ENCODE measurements at regions not wholly inside any gene's neighbourhood (a gene's known extent, or its start where the extent isn't known, plus 50 kb on each side); places are given as distances from the start of the nearest gene placed in this dataset.

GRCh38 chr13:89490661-89491060, 1819.5 kb downstream of the SLITRK5 start:
- TF ChIP-seq CTCF (IDR thresholded peaks at IDR 0.05; ENCODE audit: partially characterized antibody, unreplicated experiment) = no peak
- Mint-ChIP-seq H3K36me3 (ENCODE audit: unreplicated experiment) (peaks cover 11% of the 10 kb centered on the region), H3K4me1 (ENCODE audit: low read depth, unreplicated experiment) (no peaks in the 10 kb centered on the region), H3K9me3 (ENCODE audit: unreplicated experiment) (no peaks in the 10 kb centered on the region), H3K4me3 (ENCODE audit: unreplicated experiment) (no peak overlapping the region), H3K27ac (ENCODE audit: unreplicated experiment) (no peak overlapping the region), H3K27me3 (ENCODE audit: unreplicated experiment) (peaks cover 4% of the 10 kb centered on the region)
- DNase-seq = no peak

GRCh38 chr13:89496478-89496877, 1825.3 kb downstream of the SLITRK5 start:
- Mint-ChIP-seq H3K4me1 (ENCODE audit: low read depth, unreplicated experiment) (no peaks in the 10 kb centered on the region), H3K9me3 (ENCODE audit: unreplicated experiment) (no peaks in the 10 kb centered on the region), H3K27ac (ENCODE audit: unreplicated experiment) (no peak overlapping the region), H3K36me3 (ENCODE audit: unreplicated experiment) (peaks cover 6% of the 10 kb centered on the region), H3K4me3 (ENCODE audit: unreplicated experiment) (no peak overlapping the region), H3K27me3 (ENCODE audit: unreplicated experiment) (peaks cover 4% of the 10 kb centered on the region)
- TF ChIP-seq CTCF (IDR thresholded peaks at IDR 0.05; ENCODE audit: partially characterized antibody, unreplicated experiment) = no peak
- no peak for DNase-seq

- Mint-ChIP-seq H3K4me3 (ENCODE audit: unreplicated experiment) (no peak overlapping the region), H3K9me3 (ENCODE audit: unreplicated experiment) (no peaks in the 10 kb centered on the region), H3K4me1 (ENCODE audit: low read depth, unreplicated experiment) (no peaks in the 10 kb centered on the region), H3K27me3 (ENCODE audit: unreplicated experiment) (no peaks in the 10 kb centered on the region), H3K36me3 (ENCODE audit: unreplicated experiment) (peaks cover 5% of the 10 kb centered on the region), H3K27ac (ENCODE audit: unreplicated experiment) (no peak overlapping the region)
- no peak for TF ChIP-seq CTCF (IDR thresholded peaks at IDR 0.05; ENCODE audit: partially characterized antibody, unreplicated experiment)
- DNase-seq = no peak
These were observed 1826.5 kb downstream of the SLITRK5 start for GRCh38 chr13:89497658-89498057.

- TF ChIP-seq CTCF (IDR thresholded peaks at IDR 0.05; ENCODE audit: partially characterized antibody, unreplicated experiment) = no peak
- Mint-ChIP-seq H3K27me3 (ENCODE audit: unreplicated experiment) (no peaks in the 10 kb centered on the region), H3K4me1 (ENCODE audit: low read depth, unreplicated experiment) (no peaks in the 10 kb centered on the region), H3K4me3 (ENCODE audit: unreplicated experiment) (no peak overlapping the region), H3K9me3 (ENCODE audit: unreplicated experiment) (no peaks in the 10 kb centered on the region), H3K27ac (ENCODE audit: unreplicated experiment) (no peak overlapping the region), H3K36me3 (ENCODE audit: unreplicated experiment) (no peaks in the 10 kb centered on the region)
- DNase-seq = no peak
These were observed 1831.1 kb downstream of the SLITRK5 start for GRCh38 chr13:89502286-89502685.

- Mint-ChIP-seq H3K27ac (ENCODE audit: unreplicated experiment) (peak overlapping the region; percentile 28), H3K27me3 (ENCODE audit: unreplicated experiment) (no peaks in the 10 kb centered on the region), H3K4me3 (ENCODE audit: unreplicated experiment) (no peak overlapping the region), H3K9me3 (ENCODE audit: unreplicated experiment) (no peaks in the 10 kb centered on the region), H3K4me1 (ENCODE audit: low read depth, unreplicated experiment) (peaks cover 4% of the 10 kb centered on the region), H3K36me3 (ENCODE audit: unreplicated experiment) (peaks cover 10% of the 10 kb centered on the region)
- no peak for DNase-seq
- TF ChIP-seq CTCF (IDR thresholded peaks at IDR 0.05; ENCODE audit: partially characterized antibody, unreplicated experiment) = no peak
These were observed 1832.8 kb upstream of the MIR17HG start for GRCh38 chr13:89514534-89515312.
